HepG2 (cell line): ENCODE measurements at regions not wholly inside any gene's neighbourhood (a gene's known extent, or its start where the extent isn't known, plus 50 kb on each side); places are given as distances from the start of the nearest gene placed in this dataset.

Source experiments
- ETV6 ChIP-seq: sonication (generic); formaldehyde crosslinking; conservative IDR thresholded peaks from 2 replicates; pipeline ENCODE4 v1.4.0; 2020; ENCODE audit warnings: missing genetic modification reagents
- KDM5A ChIP-seq: fragments of 200-600 bp; sonication (generic); IDR thresholded peaks from 2 replicates; pipeline ENCODE4 v1.7.0; 2018; ENCODE audit warnings: antibody characterized with exemption, mild to moderate bottlenecking, low read length, borderline replicate concordance
- MAX ChIP-seq: IDR thresholded peaks from 2 replicates; pipeline ENCODE4 v1.6.1; 2012; ENCODE audit warnings: inconsistent platforms
- RAD21 ChIP-seq: fragments of 450-650 bp; formaldehyde crosslinking; IDR thresholded peaks from 2 replicates; pipeline ENCODE4 v1.5.0; 2020; ENCODE audit warnings: mild to moderate bottlenecking
- RXRB ChIP-seq: IDR thresholded peaks from 2 replicates; pipeline ENCODE4 v1.6.1; 2016; ENCODE audit warnings: borderline replicate concordance, missing genetic modification reagents, missing compliant biosample characterization
- SKIL ChIP-seq: sonication (generic); formaldehyde crosslinking; IDR thresholded peaks from 2 replicates; pipeline ENCODE4 v1.8.0; 2022; ENCODE audit warnings: missing genetic modification reagents, mild to moderate bottlenecking, moderate library complexity, borderline replicate concordance
- ZBTB42 ChIP-seq: sonication (generic); formaldehyde crosslinking; IDR thresholded peaks from 2 replicates; pipeline ENCODE4 v1.5.0; 2020; ENCODE audit warnings: mild to moderate bottlenecking, missing genetic modification reagents
- ZNF570 ChIP-seq: sonication (generic); formaldehyde crosslinking; IDR thresholded peaks from 2 replicates; pipeline ENCODE4 v1.4.0; 2020; ENCODE audit warnings: mild to moderate bottlenecking, missing genetic modification reagents, borderline replicate concordance
- ZNF639 ChIP-seq: conservative IDR thresholded peaks from 2 replicates; pipeline ENCODE4 v1.6.1; 2018; ENCODE audit warnings: missing genetic modification reagents

GRCh38 chr1:245059806-245060424 is 94.9 kb upstream of the KIF26B start:
- TF ChIP-seq RAD21 (CRISPR knock-in tag) (no peak), KDM5A (no peak), ETV6 (CRISPR knock-in tag) (no peak), MAX (no peak), ZBTB42 (CRISPR knock-in tag) (no peak), RXRB (CRISPR knock-in tag) (no peak), ZNF570 (no peak), ZNF639 (CRISPR knock-in tag) (no peak), SKIL (CRISPR knock-in tag) (no peak)
